Neural cell (in vitro differentiated cells): ENCODE measurements at regions not wholly inside any gene's neighbourhood (a gene's known extent, or its start where the extent isn't known, plus 50 kb on each side); places are given as distances from the start of the nearest gene placed in this dataset.

ENCODE experiments used
- H2AFZ ChIP-seq: fragments of 200-600, 300-800 bp; sonication (generic), shearing (Covaris generic); 2 replicates; pipeline ENCODE4 v1.6.0; 2014; ENCODE audit warnings: low read depth, mild to moderate bottlenecking, antibody characterized with exemption, low read length, moderate library complexity
- H3F3A ChIP-seq: fragments of 200-600 bp; shearing (Covaris generic); 2 replicates; pipeline ENCODE4 v1.6.1; 2016; ENCODE audit warnings: mild to moderate bottlenecking, moderate library complexity, mixed read lengths, antibody characterized with exemption, low read length; ENCODE audit not compliant: insufficient read depth, poor library complexity, severe bottlenecking
- H3K27ac ChIP-seq: fragments of 200-600, 300-800 bp; sonication (generic), shearing (Covaris generic); 2 replicates; pipeline ENCODE4 v1.5.1; 2014; ENCODE audit warnings: mild to moderate bottlenecking, low read length, moderate library complexity
- H3K27me3 ChIP-seq: fragments of 300-800, 200-600 bp; sonication (generic), shearing (Covaris generic); 2 replicates; pipeline ENCODE4 v1.6.0; 2014; ENCODE audit warnings: mild to moderate bottlenecking, low read depth, low read length, moderate library complexity; ENCODE audit not compliant: insufficient read depth
- H3K36me3 ChIP-seq: fragments of 300-800, 200-600 bp; sonication (generic), shearing (Covaris generic); 2 replicates; pipeline ENCODE4 v1.5.1; 2014; ENCODE audit warnings: mild to moderate bottlenecking, antibody characterized with exemption, low read length, moderate library complexity; ENCODE audit not compliant: insufficient read depth
- H3K4me2 ChIP-seq: fragments of 300-800, 200-600 bp; sonication (generic), shearing (Covaris generic); 2 replicates; pipeline ENCODE4 v1.6.0; 2014; ENCODE audit warnings: mild to moderate bottlenecking, low read length
- H3K4me3 ChIP-seq: fragments of 300-800, 200-600 bp; sonication (generic), shearing (Covaris generic); 2 replicates; pipeline ENCODE4 v1.5.1; 2014; ENCODE audit warnings: mild to moderate bottlenecking, low read length, moderate library complexity
- H3K79me2 ChIP-seq: fragments of 200-600 bp; shearing (Covaris generic); replicated peaks from 2 replicates; pipeline ENCODE4 v1.6.0; 2014; ENCODE audit warnings: mild to moderate bottlenecking, low read length, moderate library complexity; ENCODE audit not compliant: insufficient read depth
- H3K9ac ChIP-seq: fragments of 300-800, 200-600 bp; sonication (generic), shearing (Covaris generic); 2 replicates; pipeline ENCODE4 v1.6.1; 2016; ENCODE audit warnings: mild to moderate bottlenecking, low read length, mixed read lengths
- H3K9me2 ChIP-seq: fragments of 200-600 bp; shearing (Covaris generic); 2 replicates; pipeline ENCODE4 v1.6.1; 2016; ENCODE audit warnings: mild to moderate bottlenecking, low read length, mixed read lengths; ENCODE audit not compliant: insufficient read depth
- H3K9me3 ChIP-seq: fragments of 200-600, 300-800 bp; sonication (generic), shearing (Covaris generic); 2 replicates; pipeline ENCODE4 v1.6.1; 2016; ENCODE audit warnings: mild to moderate bottlenecking, mixed run types, low read length, moderate library complexity, mixed read lengths
- H4K20me1 ChIP-seq: fragments of 200-600 bp; shearing (Covaris generic); 2 replicates; pipeline ENCODE4 v1.6.1; 2016; ENCODE audit warnings: mild to moderate bottlenecking, mixed run types; ENCODE audit not compliant: insufficient read depth
- EP300 ChIP-seq: fragments of 450-650 bp; conservative IDR thresholded peaks from 2 replicates; pipeline ENCODE4 v1.6.1; 2014; ENCODE audit warnings: antibody characterized with exemption, mild to moderate bottlenecking, moderate library complexity; ENCODE audit not compliant: poor library complexity, severe bottlenecking
- EZH2 ChIP-seq: fragments of 200-600, 300-800 bp; shearing (Covaris generic), sonication (generic); IDR thresholded peaks from 2 replicates; pipeline ENCODE4 v1.6.1; 2014; ENCODE audit warnings: antibody characterized with exemption, low read length, borderline replicate concordance, mild to moderate bottlenecking; ENCODE audit not compliant: insufficient read depth, poor library complexity, severe bottlenecking
- MXI1 ChIP-seq: fragments of 450-650 bp; conservative IDR thresholded peaks from 2 replicates; pipeline ENCODE4 v1.6.1; 2014; ENCODE audit warnings: antibody characterized with exemption, mild to moderate bottlenecking; ENCODE audit not compliant: poor library complexity, severe bottlenecking
- POLR2AphosphoS5 ChIP-seq: IDR thresholded peaks from 2 replicates; pipeline ENCODE4 v1.6.1; 2012
- RAD21 ChIP-seq: fragments of 450-650 bp; conservative IDR thresholded peaks from 2 replicates; pipeline ENCODE4 v1.6.1; 2014; ENCODE audit warnings: antibody characterized with exemption, mild to moderate bottlenecking, moderate library complexity
- SMC3 ChIP-seq: fragments of 450-650 bp; conservative IDR thresholded peaks from 2 replicates; pipeline ENCODE4 v1.6.1; 2014; ENCODE audit warnings: antibody characterized with exemption, mild to moderate bottlenecking, moderate library complexity; ENCODE audit not compliant: poor library complexity
- TAF1 ChIP-seq: IDR thresholded peaks from 2 replicates; pipeline ENCODE4 v1.6.1; 2012; ENCODE audit warnings: low read depth
- TF ChIP-seq, protein P1 (sequence below): fragments of 450-650 bp; IDR thresholded peaks from 2 replicates; pipeline ENCODE4 v1.5.1; 2014; ENCODE audit warnings: antibody characterized with exemption, mild to moderate bottlenecking, moderate library complexity; ENCODE audit not compliant: poor library complexity, severe bottlenecking
- TF ChIP-seq, protein P2 (sequence below): IDR thresholded peaks from 2 replicates; pipeline ENCODE4 v1.6.1; 2012; ENCODE audit warnings: borderline replicate concordance

- H3K27ac ChIP-seq: no peak overlapping the region
- no peaks in the 10 kb centered on the region for H3K9me3 ChIP-seq
- H3K9ac ChIP-seq: no peak overlapping the region
- no peaks in the 10 kb centered on the region for H3K27me3 ChIP-seq
- H3K9me2 ChIP-seq: no peaks in the 10 kb centered on the region
- no peaks in the 10 kb centered on the region for H3F3A ChIP-seq
- H2AFZ ChIP-seq: no peak overlapping the region
- no peaks in the 10 kb centered on the region for H3K36me3 ChIP-seq
- no peaks in the 10 kb centered on the region for H3K79me2 ChIP-seq
- H3K4me2 ChIP-seq: no peak overlapping the region
- TF ChIP-seq, protein P1, sequence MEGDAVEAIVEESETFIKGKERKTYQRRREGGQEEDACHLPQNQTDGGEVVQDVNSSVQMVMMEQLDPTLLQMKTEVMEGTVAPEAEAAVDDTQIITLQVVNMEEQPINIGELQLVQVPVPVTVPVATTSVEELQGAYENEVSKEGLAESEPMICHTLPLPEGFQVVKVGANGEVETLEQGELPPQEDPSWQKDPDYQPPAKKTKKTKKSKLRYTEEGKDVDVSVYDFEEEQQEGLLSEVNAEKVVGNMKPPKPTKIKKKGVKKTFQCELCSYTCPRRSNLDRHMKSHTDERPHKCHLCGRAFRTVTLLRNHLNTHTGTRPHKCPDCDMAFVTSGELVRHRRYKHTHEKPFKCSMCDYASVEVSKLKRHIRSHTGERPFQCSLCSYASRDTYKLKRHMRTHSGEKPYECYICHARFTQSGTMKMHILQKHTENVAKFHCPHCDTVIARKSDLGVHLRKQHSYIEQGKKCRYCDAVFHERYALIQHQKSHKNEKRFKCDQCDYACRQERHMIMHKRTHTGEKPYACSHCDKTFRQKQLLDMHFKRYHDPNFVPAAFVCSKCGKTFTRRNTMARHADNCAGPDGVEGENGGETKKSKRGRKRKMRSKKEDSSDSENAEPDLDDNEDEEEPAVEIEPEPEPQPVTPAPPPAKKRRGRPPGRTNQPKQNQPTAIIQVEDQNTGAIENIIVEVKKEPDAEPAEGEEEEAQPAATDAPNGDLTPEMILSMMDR: no peak
- no peak for TF ChIP-seq RAD21
- no peak for TF ChIP-seq SMC3
- TF ChIP-seq POLR2AphosphoS5: no peak
- no peak for TF ChIP-seq EP300
- TF ChIP-seq EZH2: no peak
- no peak for TF ChIP-seq MXI1
- no peak overlapping the region for H3K4me3 ChIP-seq
- no peaks in the 10 kb centered on the region for H4K20me1 ChIP-seq
These were observed 180.0 kb downstream of the KIF4B start for GRCh38 chr5:155193483-155194107.

DNA sequence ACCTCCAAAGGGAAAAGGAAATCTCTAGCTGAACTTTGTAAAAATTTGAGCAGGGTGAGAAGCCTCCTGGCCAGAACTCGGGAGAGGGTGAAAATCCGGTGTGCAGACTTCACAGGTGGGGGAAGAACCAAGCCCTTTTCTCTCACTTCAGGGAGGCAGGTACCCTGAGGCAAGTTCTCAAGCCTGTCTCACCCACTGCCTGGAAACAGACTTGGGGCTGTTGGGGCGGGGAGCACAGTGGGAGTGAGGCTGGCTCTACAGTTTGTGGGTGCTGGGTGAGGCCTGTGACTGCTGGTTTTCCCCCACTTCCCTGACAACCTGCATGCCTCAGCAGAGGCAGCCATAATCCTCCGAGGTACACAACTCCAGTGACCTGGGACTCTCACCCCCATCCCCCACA, 187.1 kb downstream of the KIF4B start:
- no peak overlapping the region for H3K4me2 ChIP-seq
- H3K4me3 ChIP-seq: no peak overlapping the region
- no peaks in the 10 kb centered on the region for H3K36me3 ChIP-seq
- no peaks in the 10 kb centered on the region for H3F3A ChIP-seq
- H4K20me1 ChIP-seq: no peaks in the 10 kb centered on the region
- no peak overlapping the region for H3K9ac ChIP-seq
- no peaks in the 10 kb centered on the region for H3K9me3 ChIP-seq
- no peak overlapping the region for H3K27ac ChIP-seq
- TF ChIP-seq EP300 (no peak), RAD21 (no peak), SMC3 (no peak), TAF1 (no peak), EZH2 (no peak), MXI1 (no peak), POLR2AphosphoS5 (no peak)
- TF ChIP-seq, protein P2, sequence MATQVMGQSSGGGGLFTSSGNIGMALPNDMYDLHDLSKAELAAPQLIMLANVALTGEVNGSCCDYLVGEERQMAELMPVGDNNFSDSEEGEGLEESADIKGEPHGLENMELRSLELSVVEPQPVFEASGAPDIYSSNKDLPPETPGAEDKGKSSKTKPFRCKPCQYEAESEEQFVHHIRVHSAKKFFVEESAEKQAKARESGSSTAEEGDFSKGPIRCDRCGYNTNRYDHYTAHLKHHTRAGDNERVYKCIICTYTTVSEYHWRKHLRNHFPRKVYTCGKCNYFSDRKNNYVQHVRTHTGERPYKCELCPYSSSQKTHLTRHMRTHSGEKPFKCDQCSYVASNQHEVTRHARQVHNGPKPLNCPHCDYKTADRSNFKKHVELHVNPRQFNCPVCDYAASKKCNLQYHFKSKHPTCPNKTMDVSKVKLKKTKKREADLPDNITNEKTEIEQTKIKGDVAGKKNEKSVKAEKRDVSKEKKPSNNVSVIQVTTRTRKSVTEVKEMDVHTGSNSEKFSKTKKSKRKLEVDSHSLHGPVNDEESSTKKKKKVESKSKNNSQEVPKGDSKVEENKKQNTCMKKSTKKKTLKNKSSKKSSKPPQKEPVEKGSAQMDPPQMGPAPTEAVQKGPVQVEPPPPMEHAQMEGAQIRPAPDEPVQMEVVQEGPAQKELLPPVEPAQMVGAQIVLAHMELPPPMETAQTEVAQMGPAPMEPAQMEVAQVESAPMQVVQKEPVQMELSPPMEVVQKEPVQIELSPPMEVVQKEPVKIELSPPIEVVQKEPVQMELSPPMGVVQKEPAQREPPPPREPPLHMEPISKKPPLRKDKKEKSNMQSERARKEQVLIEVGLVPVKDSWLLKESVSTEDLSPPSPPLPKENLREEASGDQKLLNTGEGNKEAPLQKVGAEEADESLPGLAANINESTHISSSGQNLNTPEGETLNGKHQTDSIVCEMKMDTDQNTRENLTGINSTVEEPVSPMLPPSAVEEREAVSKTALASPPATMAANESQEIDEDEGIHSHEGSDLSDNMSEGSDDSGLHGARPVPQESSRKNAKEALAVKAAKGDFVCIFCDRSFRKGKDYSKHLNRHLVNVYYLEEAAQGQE: no peak
- TF ChIP-seq, protein P1: no peak
- no peak overlapping the region for H2AFZ ChIP-seq
- no peaks in the 10 kb centered on the region for H3K79me2 ChIP-seq
- H3K9me2 ChIP-seq: no peaks in the 10 kb centered on the region
- H3K27me3 ChIP-seq: no peaks in the 10 kb centered on the region
